Spleen (tissue), 11 donors: ENCODE measurements at regions not wholly inside any gene's neighbourhood (a gene's known extent, or its start where the extent isn't known, plus 50 kb on each side); places are given as distances from the start of the nearest gene placed in this dataset.
A peak's percentile ranks its signal among the peaks of the same experiment; 100 is the strongest.

Experiments
- DNase-seq: peaks from one replicate; pipeline ENCODE4 v3.0.0-alpha.2; 2020
- H3K27ac ChIP-seq, 8 donors: fragments of 200-600 bp; sonication (generic) in 7 of 8; 1 replicate in 4 of 8; 2 replicates in 4 of 8; pipeline versions ENCODE4 v1.5.0 to v1.8.0; 2016 to 2021; ENCODE audit warnings: inconsistent platforms in 4 of 8, mild to moderate bottlenecking in 4 of 8, moderate library complexity in 1 of 8
- H3K27me3 ChIP-seq, 7 donors: fragments of 200-600 bp; sonication (generic) in 6 of 7; replicated peaks in 1 of 7; 1 replicate in 4 of 7; 2 replicates in 3 of 7; pipeline versions ENCODE4 v1.5.0 to v1.8.0; 2016 to 2021; ENCODE audit warnings: inconsistent platforms in 3 of 7, mild to moderate bottlenecking in 1 of 7
- H3K36me3 ChIP-seq, 6 donors: fragments of 200-600 bp; sonication (generic) in 5 of 6; 1 replicate in 4 of 6; 2 replicates in 2 of 6; pipeline versions ENCODE4 v1.5.0 to v1.8.0; 2016 to 2021; ENCODE audit warnings: inconsistent platforms in 2 of 6
- H3K4me1 ChIP-seq, 6 donors: fragments of 200-600 bp; sonication (generic) in 5 of 6; 1 replicate in 3 of 6; 2 replicates in 3 of 6; pipeline versions ENCODE4 v1.5.0 to v1.8.0; 2016 to 2021; ENCODE audit warnings: inconsistent platforms in 3 of 6
- H3K4me3 ChIP-seq, 8 donors: fragments of 200-600 bp; sonication (generic) in 7 of 8; 1 replicate in 4 of 8; 2 replicates in 4 of 8; pipeline versions ENCODE4 v1.5.0 to v1.8.0; 2016 to 2021; ENCODE audit warnings: inconsistent platforms in 4 of 8, mild to moderate bottlenecking in 4 of 8, moderate library complexity in 2 of 8
- H3K9me3 ChIP-seq, 8 donors: fragments of 200-600 bp; sonication (generic) in 7 of 8; 1 replicate in 4 of 8; 2 replicates in 4 of 8; pipeline versions ENCODE4 v1.5.0 to v1.8.0; 2016 to 2021; ENCODE audit warnings: inconsistent platforms in 4 of 8
- POLR2A ChIP-seq, 3 donors: fragments of 450-650 bp; IDR thresholded peaks; one replicate each; pipeline ENCODE4 v1.5.1; 2017; ENCODE audit warnings: antibody characterized with exemption in 3 of 3, mild to moderate bottlenecking in 1 of 3
- POLR2AphosphoS5 ChIP-seq, 3 donors: sonication (generic); formaldehyde crosslinking; IDR thresholded peaks; one replicate each; pipeline ENCODE4 v1.5.1; 2017; ENCODE audit warnings: antibody characterized with exemption in 3 of 3
- WGBS, 5 donors: extraction: QIAGEN DNeasy Blood & Tissue Kit in 3 of 5; methylation state at CpG; one replicate each; pipeline versions ENCODE4 v1.1.5 to v1.1.7; 2013 to 2018; 5-methylcytosine and 5-hydroxymethylcytosine counted together
- intact Hi-C: fragments of 100-400 bp; cut with DNase I; formaldehyde crosslinking; loops from one replicate; pipeline ENCODE4 v1.15.0; 2023; ENCODE audit warnings: low total_unique reads
- TF ChIP-seq, protein P1 (sequence below), 11 experiments: fragments of 200-600 bp in 7 of 11; fragments of 450-650 bp in 4 of 11; sonication (generic) in 4 of 11; IDR thresholded peaks in 8 of 11; conservative IDR thresholded peaks in 3 of 11; 1 replicate in 7 of 11; 2 replicates in 4 of 11; pipeline versions ENCODE4 v1.4.0 to v1.8.0; 2016 to 2021; ENCODE audit warnings: antibody characterized with exemption in 11 of 11, inconsistent platforms in 4 of 11, mild to moderate bottlenecking in 1 of 11
- donor health status: healthy with polysubstance abuse.
- donor health status: DM: no; HTN: no; CAD: no; lungs with moderate emphysema.
- donor health status: DM: no; HTN: no; CAD: no.
- donor health status: Bipolar disorder and iron deficiency.
- donor health status: healthy.
- donor health status: DM: no; HTN: no; CAD: no.
- donor health status: DM: yes; HTN: yes; CAD: no.

DNA sequence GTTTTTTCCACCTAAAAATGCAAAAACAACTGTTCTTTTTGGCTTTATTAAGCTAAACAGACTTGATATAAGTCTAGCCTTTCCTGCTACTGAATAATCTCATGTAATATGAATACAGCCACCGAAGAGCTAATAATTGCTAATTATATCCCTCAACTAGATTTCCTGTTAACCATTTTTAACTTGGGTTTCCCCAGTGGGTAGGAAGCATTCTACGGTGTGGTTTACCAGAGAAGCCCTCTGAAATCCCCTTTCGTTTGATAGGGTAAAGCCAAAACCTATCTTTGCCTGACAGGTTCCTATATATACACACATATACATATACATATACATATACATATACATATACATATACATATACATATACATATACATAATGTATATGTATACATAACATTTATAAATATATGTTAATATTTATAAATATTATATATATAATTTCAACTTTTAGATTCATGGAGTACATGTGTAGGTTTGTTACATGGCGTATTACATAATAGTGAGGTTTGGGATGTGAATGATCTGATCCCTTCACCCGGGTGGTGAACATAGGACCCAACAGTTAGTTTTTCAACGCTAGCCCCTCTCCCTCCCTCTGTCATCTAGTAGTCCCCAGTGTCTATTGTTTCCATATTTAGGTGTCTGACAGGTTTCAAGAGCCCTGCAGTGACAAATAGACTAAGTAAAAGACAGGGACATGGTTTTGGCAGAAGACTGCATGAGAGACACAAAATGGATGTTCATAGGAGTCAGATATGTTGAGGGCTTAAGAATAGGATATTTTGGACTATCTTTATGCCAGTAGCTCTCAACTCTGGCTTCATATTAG is 62.4 kb downstream of the ATXN3L start:
- TF ChIP-seq POLR2A (IDR thresholded peaks at IDR 0.05) (no peak), POLR2AphosphoS5 (IDR thresholded peaks at IDR 0.05) (no peak)
- TF ChIP-seq, protein P1, sequence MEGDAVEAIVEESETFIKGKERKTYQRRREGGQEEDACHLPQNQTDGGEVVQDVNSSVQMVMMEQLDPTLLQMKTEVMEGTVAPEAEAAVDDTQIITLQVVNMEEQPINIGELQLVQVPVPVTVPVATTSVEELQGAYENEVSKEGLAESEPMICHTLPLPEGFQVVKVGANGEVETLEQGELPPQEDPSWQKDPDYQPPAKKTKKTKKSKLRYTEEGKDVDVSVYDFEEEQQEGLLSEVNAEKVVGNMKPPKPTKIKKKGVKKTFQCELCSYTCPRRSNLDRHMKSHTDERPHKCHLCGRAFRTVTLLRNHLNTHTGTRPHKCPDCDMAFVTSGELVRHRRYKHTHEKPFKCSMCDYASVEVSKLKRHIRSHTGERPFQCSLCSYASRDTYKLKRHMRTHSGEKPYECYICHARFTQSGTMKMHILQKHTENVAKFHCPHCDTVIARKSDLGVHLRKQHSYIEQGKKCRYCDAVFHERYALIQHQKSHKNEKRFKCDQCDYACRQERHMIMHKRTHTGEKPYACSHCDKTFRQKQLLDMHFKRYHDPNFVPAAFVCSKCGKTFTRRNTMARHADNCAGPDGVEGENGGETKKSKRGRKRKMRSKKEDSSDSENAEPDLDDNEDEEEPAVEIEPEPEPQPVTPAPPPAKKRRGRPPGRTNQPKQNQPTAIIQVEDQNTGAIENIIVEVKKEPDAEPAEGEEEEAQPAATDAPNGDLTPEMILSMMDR (IDR thresholded peaks at IDR 0.05 in 8 of 11, conservative IDR thresholded peaks at IDR 0.05 in 3 of 11): no peak
- Histone ChIP-seq H3K27me3 (peaks cover 0 to 8% (median 0%) of the 10 kb centered on the region in 7 donors), H3K9me3 (peaks cover 0 to 2% (median 0%) of the 10 kb centered on the region in 8 donors)

DNA sequence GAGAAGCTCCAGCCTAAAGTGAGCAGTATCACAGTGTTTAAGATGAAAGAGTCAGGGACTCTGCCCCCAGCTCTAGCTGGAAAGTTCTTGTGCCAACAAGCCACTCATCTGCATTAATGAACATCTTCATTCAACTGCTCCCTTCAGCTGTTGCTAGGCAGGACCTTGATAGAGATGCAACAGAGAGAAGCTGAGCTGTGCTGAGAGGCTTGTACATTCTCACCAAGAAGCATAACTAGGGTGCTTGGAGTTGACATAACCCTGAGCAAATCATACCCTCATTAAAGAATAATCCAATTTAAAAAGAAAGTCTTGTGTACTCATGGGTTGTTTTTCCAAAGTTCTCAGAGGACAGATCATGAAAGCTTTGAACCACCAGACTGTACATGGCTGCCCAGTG is 63.2 kb downstream of the ATXN3L start:
- H3K27me3 ChIP-seq: peaks cover 0 to 10% (median 0%) of the 10 kb centered on the region in 7 donors
- TF ChIP-seq, protein P1 (IDR thresholded peaks at IDR 0.05 in 8 of 11, conservative IDR thresholded peaks at IDR 0.05 in 3 of 11): no peak
- TF ChIP-seq POLR2A (IDR thresholded peaks at IDR 0.05): no peak
- TF ChIP-seq POLR2AphosphoS5 (IDR thresholded peaks at IDR 0.05): no peak
- H3K4me1 ChIP-seq: peaks cover 0 to 30% (median 11%) of the 10 kb centered on the region in 6 donors
- intact Hi-C loops: no loop called here
- no peak for DNase-seq
- no peak overlapping the region for H3K4me3 ChIP-seq
- peak overlapping the region in 3 of 8 donors; percentile 4 to 51 (median 30) for H3K27ac ChIP-seq
- H3K36me3 ChIP-seq: no peaks in the 10 kb centered on the region
- H3K9me3 ChIP-seq: no peaks in the 10 kb centered on the region

More for the DNA sequence above, 62.4 kb downstream of the ATXN3L start:
- Histone ChIP-seq H3K4me3 (no peak overlapping the region), H3K4me1 (peaks cover 0 to 28% (median 11%) of the 10 kb centered on the region in 6 donors), H3K36me3 (no peaks in the 10 kb centered on the region), H3K27ac (peak overlapping the region in 3 of 8 donors; percentile 4 to 51 (median 30))
- no peak for DNase-seq
- 48 to 63% (median 54%) methylated on average over 6 of the region's 6 CpGs for WGBS, 5 donors
- intact Hi-C loops: no loop called here

DNA sequence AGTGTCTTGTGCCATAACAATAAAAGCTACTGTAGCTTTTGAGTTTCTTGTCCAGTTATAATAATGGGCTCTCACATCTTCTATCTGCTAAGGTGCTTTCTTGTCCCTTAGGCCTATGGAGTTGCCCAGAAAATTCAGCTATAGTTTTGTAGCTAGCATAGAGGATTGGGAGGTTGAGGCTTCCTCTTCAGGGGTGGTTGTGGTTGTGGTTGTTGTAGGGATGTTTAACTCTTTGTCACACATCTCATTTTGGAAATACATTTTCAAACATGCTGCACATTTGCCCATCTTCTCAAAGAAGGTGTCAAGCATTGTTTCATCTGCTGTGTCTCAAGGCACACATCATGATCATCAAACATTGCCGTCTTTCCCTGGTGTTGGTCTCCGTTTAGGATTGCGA is 65.0 kb downstream of the ATXN3L start:
- no peaks in the 10 kb centered on the region for H3K9me3 ChIP-seq
- no peaks in the 10 kb centered on the region for H3K36me3 ChIP-seq
- no peak for DNase-seq
- no peak overlapping the region for H3K4me3 ChIP-seq
- TF ChIP-seq, protein P1 (IDR thresholded peaks at IDR 0.05 in 8 of 11, conservative IDR thresholded peaks at IDR 0.05 in 3 of 11): no peak
- H3K27me3 ChIP-seq: peaks cover 0 to 8% (median 0%) of the 10 kb centered on the region in 7 donors
- 94 to 100% (median 95%) methylated on average over 3 of the region's 3 CpGs for WGBS, 5 donors
- H3K4me1 ChIP-seq: peaks cover 0 to 42% (median 11%) of the 10 kb centered on the region in 6 donors
- intact Hi-C loops: no loop called here
- peak overlapping the region in 6 of 8 donors; percentile 17 to 66 (median 59) for H3K27ac ChIP-seq

DNA sequence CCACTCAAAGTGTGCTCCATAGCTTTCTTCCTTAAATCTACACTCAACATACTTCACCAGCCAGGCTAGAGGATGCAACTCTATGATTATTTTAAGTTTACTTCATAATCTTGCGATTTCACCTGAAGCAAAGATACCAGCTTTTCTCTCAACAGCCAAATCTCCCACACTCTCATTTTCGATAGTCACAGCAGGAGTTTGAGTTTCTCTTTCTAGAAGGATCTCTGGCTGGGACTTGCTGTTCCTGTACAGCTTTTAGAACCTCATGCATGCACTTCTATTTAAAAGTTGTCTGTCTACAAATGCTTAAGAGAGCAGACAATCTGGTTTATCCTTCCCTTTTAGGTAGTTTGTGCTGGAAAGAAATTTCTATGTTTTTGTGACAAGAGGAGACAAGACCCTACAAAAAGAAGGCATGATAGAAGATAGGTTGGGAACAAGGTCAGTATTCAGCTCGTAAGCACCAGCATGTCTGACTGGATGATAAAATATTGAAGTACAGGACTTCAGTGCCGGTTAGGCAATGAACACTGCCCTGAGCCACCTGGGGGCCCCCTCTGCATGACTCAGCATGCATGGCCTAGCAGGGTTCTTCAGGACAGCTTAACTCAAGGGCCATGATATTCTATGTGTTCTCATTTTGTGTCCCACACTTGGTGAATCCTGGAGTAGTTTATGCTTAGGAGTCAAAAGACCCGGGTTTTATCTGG is 65.6 kb downstream of the ATXN3L start:
- intact Hi-C loops: no loop called here
- Histone ChIP-seq H3K4me1 (peaks cover 0 to 42% (median 11%) of the 10 kb centered on the region in 6 donors), H3K36me3 (no peaks in the 10 kb centered on the region), H3K9me3 (no peaks in the 10 kb centered on the region), H3K27ac (peak overlapping the region in 6 of 8 donors; percentile 17 to 66 (median 59)), H3K4me3 (no peak overlapping the region), H3K27me3 (peaks cover 0 to 8% (median 0%) of the 10 kb centered on the region in 7 donors)
- TF ChIP-seq POLR2AphosphoS5 (IDR thresholded peaks at IDR 0.05) (no peak), POLR2A (IDR thresholded peaks at IDR 0.05) (no peak)
- TF ChIP-seq, protein P1 (IDR thresholded peaks at IDR 0.05 in 8 of 11, conservative IDR thresholded peaks at IDR 0.05 in 3 of 11): peak in 1 of 11 experiments; percentile 12
- 45 to 73% (median 64%) methylated on average over 4 to 5 of the region's 5 CpGs for WGBS, 5 donors
- peak; percentile 80 for DNase-seq
